COLO668 (cell line): ENCODE measurements at regions not wholly inside any gene's neighbourhood (a gene's known extent, or its start where the extent isn't known, plus 50 kb on each side); places are given as distances from the start of the nearest gene placed in this dataset.
"Not testable (repeated sequence)": the region's sequence is repeated elsewhere in the genome, so short reads cannot be mapped to it uniquely, and the experiment has no call there.

Experiments
- DNase-seq: peaks from one replicate; lab custom pipeline; 2025; ENCODE audit not compliant: unreplicated experiment; lab: John Stamatoyannopoulos, UW

- DNase-seq = no peak
These were observed 231.0 kb downstream of the NNT start for GRCh38 chr5:43833961-43834360.

GRCh38 chr5:43824325-43824964, 221.5 kb downstream of the NNT start:
- not testable (repeated sequence) for DNase-seq

GRCh38 chr5:43818394-43818793, 215.4 kb downstream of the NNT start:
- not testable (repeated sequence) for DNase-seq

- DNase-seq = no peak
These were observed 212.5 kb downstream of the NNT start for GRCh38 chr5:43815497-43815896.

GRCh38 chr5:43804723-43805122, 201.7 kb downstream of the NNT start:
- no peak for DNase-seq

- no peak for DNase-seq
These were observed 201.1 kb downstream of the NNT start for GRCh38 chr5:43804041-43804440.

- DNase-seq = no peak
These were observed 199.7 kb downstream of the NNT start for GRCh38 chr5:43802651-43803050.

- DNase-seq = no peak
These were observed 199.1 kb downstream of the NNT start for GRCh38 chr5:43802119-43802518.

GRCh38 chr5:43798740-43799139, 195.8 kb downstream of the NNT start:
- no peak for DNase-seq

GRCh38 chr5:43791880-43792279, 188.9 kb downstream of the NNT start:
- not testable (repeated sequence) for DNase-seq

GRCh38 chr5:43785198-43785597, 182.2 kb downstream of the NNT start:
- DNase-seq = no peak

GRCh38 chr5:43780586-43780985, 177.6 kb downstream of the NNT start:
- no peak for DNase-seq

GRCh38 chr5:43774881-43775399, 172.0 kb downstream of the NNT start:
- no peak for DNase-seq

GRCh38 chr5:43773478-43773844, 170.5 kb downstream of the NNT start:
- DNase-seq = no peak

GRCh38 chr5:43772764-43773477, 169.9 kb downstream of the NNT start:
- DNase-seq = no peak

GRCh38 chr5:43772458-43772763, 169.4 kb downstream of the NNT start:
- no peak for DNase-seq

GRCh38 chr5:43771611-43772031, 168.6 kb downstream of the NNT start:
- no peak for DNase-seq

- DNase-seq = no peak
These were observed 166.8 kb downstream of the NNT start for GRCh38 chr5:43769571-43770355.
